Activated naive CD4-positive, alpha-beta T cell treated with anti-CD3 and anti-CD28 coated beads for 36 hours (primary cell): ENCODE measurements at regions not wholly inside any gene's neighbourhood (a gene's known extent, or its start where the extent isn't known, plus 50 kb on each side); places are given as distances from the start of the nearest gene placed in this dataset.

ENCODE experiments used
- CTCF ChIA-PET: fragments of 350-600 bp; sonication (Branson Sonifier 250); formaldehyde crosslinking; loops from one replicate; lab custom pipeline; 2021; ENCODE audit warnings: antibody characterized with exemption; lab: Charles Lee
- DNase-seq: peaks from one replicate; pipeline ENCODE4 v3.0.0-alpha.2; 2020
- H3K27ac Mint-ChIP-seq: one replicate; pipeline ENCODE4 v1.8.0; 2021; ENCODE audit warnings: mild to moderate bottlenecking, mixed read lengths
- H3K27me3 Mint-ChIP-seq: one replicate; pipeline ENCODE4 v1.8.0; 2021; ENCODE audit warnings: low read depth, mixed read lengths
- H3K36me3 Mint-ChIP-seq: one replicate; pipeline ENCODE4 v1.8.0; 2021; ENCODE audit warnings: low read depth, mixed read lengths
- H3K4me1 Mint-ChIP-seq: one replicate; pipeline ENCODE4 v1.8.0; 2021; ENCODE audit warnings: low read depth, mixed read lengths
- H3K4me3 Mint-ChIP-seq: one replicate; pipeline ENCODE4 v1.8.0; 2021; ENCODE audit warnings: mild to moderate bottlenecking, moderate library complexity, mixed read lengths
- H3K9me3 Mint-ChIP-seq: one replicate; pipeline ENCODE4 v1.8.0; 2021; ENCODE audit warnings: mixed read lengths
- intact Hi-C: fragments of 100-400 bp; cut with micrococcal nuclease; formaldehyde crosslinking; loops from one replicate; pipeline ENCODE4 v1.15.1; 2023

GRCh38 chr10:20977300-20977699 is 80.2 kb upstream of the NEBL start:
- no peaks in the 10 kb centered on the region for H3K9me3 Mint-ChIP-seq
- CTCF ChIA-PET = no interaction called here
- intact Hi-C loops = no loop called here

GRCh38 chr10:20976891-20977290 is 79.8 kb upstream of the NEBL start:
- intact Hi-C loops = no loop called here
- DNase-seq = no peak
- no peaks in the 10 kb centered on the region for H3K4me1 Mint-ChIP-seq
- no peak overlapping the region for H3K27ac Mint-ChIP-seq
- H3K4me3 Mint-ChIP-seq = no peak overlapping the region
- CTCF ChIA-PET = no interaction called here
- H3K9me3 Mint-ChIP-seq = no peaks in the 10 kb centered on the region
- no peaks in the 10 kb centered on the region for H3K27me3 Mint-ChIP-seq
- no peaks in the 10 kb centered on the region for H3K36me3 Mint-ChIP-seq

More at GRCh38 chr10:20977300-20977699, 80.2 kb upstream of the NEBL start:
- Mint-ChIP-seq H3K36me3 (no peaks in the 10 kb centered on the region), H3K27me3 (no peaks in the 10 kb centered on the region), H3K4me3 (no peak overlapping the region), H3K4me1 (no peaks in the 10 kb centered on the region), H3K27ac (no peak overlapping the region)
- no peak for DNase-seq

- CTCF ChIA-PET = no interaction called here
- Mint-ChIP-seq H3K27me3 (no peaks in the 10 kb centered on the region), H3K4me1 (no peaks in the 10 kb centered on the region), H3K36me3 (no peaks in the 10 kb centered on the region), H3K9me3 (no peaks in the 10 kb centered on the region), H3K27ac (no peak overlapping the region), H3K4me3 (no peak overlapping the region)
- no peak for DNase-seq
- intact Hi-C loops = no loop called here
Observed at GRCh38 chr10:20976390-20976789, 79.3 kb upstream of the NEBL start.

- H3K4me3 Mint-ChIP-seq = no peak overlapping the region
- H3K27ac Mint-ChIP-seq = no peak overlapping the region
- no peaks in the 10 kb centered on the region for H3K4me1 Mint-ChIP-seq
- no peaks in the 10 kb centered on the region for H3K9me3 Mint-ChIP-seq
- intact Hi-C loops = no loop called here
- CTCF ChIA-PET = no interaction called here
- no peak for DNase-seq
- H3K36me3 Mint-ChIP-seq = no peaks in the 10 kb centered on the region
- H3K27me3 Mint-ChIP-seq = no peaks in the 10 kb centered on the region
Observed at GRCh38 chr10:20975236-20975635, 78.1 kb upstream of the NEBL start.

GRCh38 chr10:20972925-20973324 is 75.8 kb upstream of the NEBL start:
- Mint-ChIP-seq H3K9me3 (no peaks in the 10 kb centered on the region), H3K36me3 (no peaks in the 10 kb centered on the region), H3K27me3 (no peaks in the 10 kb centered on the region), H3K27ac (no peak overlapping the region), H3K4me3 (no peak overlapping the region), H3K4me1 (no peaks in the 10 kb centered on the region)
- DNase-seq = no peak
- intact Hi-C loops = no loop called here
- CTCF ChIA-PET = no interaction called here

- Mint-ChIP-seq H3K4me1 (no peaks in the 10 kb centered on the region), H3K36me3 (no peaks in the 10 kb centered on the region), H3K27me3 (no peaks in the 10 kb centered on the region), H3K4me3 (no peak overlapping the region), H3K27ac (no peak overlapping the region), H3K9me3 (no peaks in the 10 kb centered on the region)
- intact Hi-C loops = no loop called here
- DNase-seq = no peak
- CTCF ChIA-PET = no interaction called here
Observed at GRCh38 chr10:20971901-20972300, 74.8 kb upstream of the NEBL start.

- no peaks in the 10 kb centered on the region for H3K4me1 Mint-ChIP-seq
- CTCF ChIA-PET = no interaction called here
- H3K27ac Mint-ChIP-seq = no peak overlapping the region
- no peaks in the 10 kb centered on the region for H3K9me3 Mint-ChIP-seq
- H3K27me3 Mint-ChIP-seq = no peaks in the 10 kb centered on the region
- no peaks in the 10 kb centered on the region for H3K36me3 Mint-ChIP-seq
- no peak overlapping the region for H3K4me3 Mint-ChIP-seq
- intact Hi-C loops = no loop called here
- DNase-seq = no peak
Observed at GRCh38 chr10:20970708-20971107, 73.6 kb upstream of the NEBL start.

- CTCF ChIA-PET = no interaction called here
- no peak overlapping the region for H3K27ac Mint-ChIP-seq
- no peaks in the 10 kb centered on the region for H3K27me3 Mint-ChIP-seq
- H3K36me3 Mint-ChIP-seq = no peaks in the 10 kb centered on the region
- DNase-seq = no peak
- H3K4me3 Mint-ChIP-seq = no peak overlapping the region
- H3K4me1 Mint-ChIP-seq = no peaks in the 10 kb centered on the region
- intact Hi-C loops = no loop called here
- H3K9me3 Mint-ChIP-seq = no peaks in the 10 kb centered on the region
Observed at GRCh38 chr10:20970044-20970443, 72.9 kb upstream of the NEBL start.

GRCh38 chr10:20966426-20966825 is 69.3 kb upstream of the NEBL start:
- Mint-ChIP-seq H3K27me3 (no peaks in the 10 kb centered on the region), H3K27ac (no peak overlapping the region), H3K4me1 (no peaks in the 10 kb centered on the region), H3K9me3 (no peaks in the 10 kb centered on the region), H3K36me3 (no peaks in the 10 kb centered on the region), H3K4me3 (no peak overlapping the region)
- no peak for DNase-seq
- intact Hi-C loops = no loop called here
- CTCF ChIA-PET = no interaction called here

GRCh38 chr10:20963721-20964595 is 66.8 kb upstream of the NEBL start:
- no peak overlapping the region for H3K27ac Mint-ChIP-seq
- CTCF ChIA-PET = no interaction called here
- peaks cover 1% of the 10 kb centered on the region for H3K27me3 Mint-ChIP-seq
- intact Hi-C loops = no loop called here
- DNase-seq = no peak
- H3K4me1 Mint-ChIP-seq = no peaks in the 10 kb centered on the region
- no peak overlapping the region for H3K4me3 Mint-ChIP-seq
- H3K36me3 Mint-ChIP-seq = no peaks in the 10 kb centered on the region
- no peaks in the 10 kb centered on the region for H3K9me3 Mint-ChIP-seq

GRCh38 chr10:20963056-20963455 is 65.9 kb upstream of the NEBL start:
- Mint-ChIP-seq H3K4me3 (no peak overlapping the region), H3K27me3 (peaks cover 1% of the 10 kb centered on the region), H3K27ac (no peak overlapping the region), H3K4me1 (no peaks in the 10 kb centered on the region), H3K36me3 (no peaks in the 10 kb centered on the region), H3K9me3 (no peaks in the 10 kb centered on the region)
- intact Hi-C loops = no loop called here
- CTCF ChIA-PET = interaction anchor here (0.6 kb wide), 1 partner anchor 199 kb away, joined by 3 read pairs; no protein-coding TSS in a partner anchor
- DNase-seq = no peak

GRCh38 chr10:20962165-20962564 is 65.1 kb upstream of the NEBL start:
- Mint-ChIP-seq H3K36me3 (no peaks in the 10 kb centered on the region), H3K9me3 (no peaks in the 10 kb centered on the region), H3K4me1 (no peaks in the 10 kb centered on the region), H3K27me3 (peaks cover 6% of the 10 kb centered on the region), H3K27ac (no peak overlapping the region), H3K4me3 (no peak overlapping the region)
- intact Hi-C loops = no loop called here
- no peak for DNase-seq
- CTCF ChIA-PET = no interaction called here

GRCh38 chr10:20959242-20959641 is 62.1 kb upstream of the NEBL start:
- Mint-ChIP-seq H3K27ac (no peak overlapping the region), H3K9me3 (no peaks in the 10 kb centered on the region), H3K36me3 (no peaks in the 10 kb centered on the region), H3K4me1 (no peaks in the 10 kb centered on the region), H3K4me3 (no peak overlapping the region), H3K27me3 (peaks cover 6% of the 10 kb centered on the region)
- CTCF ChIA-PET = no interaction called here
- no peak for DNase-seq
- intact Hi-C loops = no loop called here
